Activated B cell treated with CpG ODN at 0.5 μM for 24 hours (primary cell): ENCODE measurements at regions not wholly inside any gene's neighbourhood (a gene's known extent, or its start where the extent isn't known, plus 50 kb on each side); places are given as distances from the start of the nearest gene placed in this dataset.

ENCODE experiments used
- ATAC-seq: fragments of 200-7000 bp; cut with Tn5 transposase; one replicate; pipeline ENCODE4 v1.10.0; 2021; ENCODE audit warnings: low read depth, mild to moderate bottlenecking, moderate library complexity
- CTCF ChIA-PET: fragments of 350-600 bp; sonication (Branson Sonifier 250); formaldehyde crosslinking; loops from one replicate; lab custom pipeline; 2021; ENCODE audit warnings: antibody characterized with exemption; lab: Charles Lee
- POLR2A ChIA-PET: fragments of 350-600 bp; sonication (Branson Sonifier 250); formaldehyde crosslinking; loops from one replicate; lab custom pipeline; 2021; ENCODE audit warnings: antibody characterized with exemption; lab: Charles Lee
- DNase-seq: peaks from one replicate; pipeline ENCODE4 v3.0.0; 2022
- H3K27ac Mint-ChIP-seq: one replicate; pipeline ENCODE4 v1.8.0; 2020; ENCODE audit warnings: mixed read lengths
- H3K27me3 Mint-ChIP-seq: one replicate; pipeline ENCODE4 v1.8.0; 2021; ENCODE audit warnings: mixed read lengths
- H3K36me3 Mint-ChIP-seq: one replicate; pipeline ENCODE4 v1.8.0; 2021; ENCODE audit warnings: low read depth, mixed read lengths
- H3K4me1 Mint-ChIP-seq: one replicate; pipeline ENCODE4 v1.8.0; 2021; ENCODE audit warnings: mixed read lengths
- H3K4me3 Mint-ChIP-seq: one replicate; pipeline ENCODE4 v1.8.0; 2020; ENCODE audit warnings: mild to moderate bottlenecking, mixed read lengths
- H3K9me3 Mint-ChIP-seq: one replicate; pipeline ENCODE4 v1.8.0; 2020; ENCODE audit warnings: mixed read lengths
- CTCF ChIP-seq: fragments of 200-600 bp; IDR thresholded peaks from one replicate; pipeline ENCODE4 v1.8.0; 2022; ENCODE audit warnings: antibody characterized with exemption, mild to moderate bottlenecking
- intact Hi-C: fragments of 100-400 bp; cut with micrococcal nuclease; formaldehyde crosslinking; loops from one replicate; pipeline ENCODE4 v1.15.1; 2024

- intact Hi-C loops = no loop called here
- DNase-seq (no peak), ATAC-seq (no peak)
- CTCF ChIA-PET = no interaction called here
- Mint-ChIP-seq H3K4me1 (no peaks in the 10 kb centered on the region), H3K27me3 (no peaks in the 10 kb centered on the region), H3K27ac (no peak overlapping the region), H3K36me3 (no peaks in the 10 kb centered on the region), H3K9me3 (no peaks in the 10 kb centered on the region), H3K4me3 (no peak overlapping the region)
- no peak for TF ChIP-seq CTCF
- POLR2A ChIA-PET = no interaction called here
These were observed 125.9 kb downstream of the TTC32 start for GRCh38 chr2:19775838-19776237.

- Mint-ChIP-seq H3K36me3 (no peaks in the 10 kb centered on the region), H3K27ac (no peak overlapping the region), H3K9me3 (no peaks in the 10 kb centered on the region), H3K4me3 (no peak overlapping the region), H3K4me1 (no peaks in the 10 kb centered on the region), H3K27me3 (no peaks in the 10 kb centered on the region)
- POLR2A ChIA-PET = no interaction called here
- ATAC-seq = no peak
- intact Hi-C loops = no loop called here
- CTCF ChIA-PET = no interaction called here
- no peak for TF ChIP-seq CTCF
- no peak for DNase-seq
These were observed 126.5 kb downstream of the TTC32 start for GRCh38 chr2:19775315-19775714.

- ATAC-seq (no peak), DNase-seq (no peak)
- Mint-ChIP-seq H3K4me3 (no peak overlapping the region), H3K27ac (no peak overlapping the region), H3K36me3 (no peaks in the 10 kb centered on the region), H3K4me1 (no peaks in the 10 kb centered on the region), H3K27me3 (no peaks in the 10 kb centered on the region), H3K9me3 (no peaks in the 10 kb centered on the region)
- ChIA-PET CTCF (no interaction called here), POLR2A (no interaction called here)
- no peak for TF ChIP-seq CTCF
- intact Hi-C loops = no loop called here
These were observed 127.0 kb downstream of the TTC32 start for GRCh38 chr2:19774805-19775176.

- ChIA-PET CTCF (no interaction called here), POLR2A (no interaction called here)
- Mint-ChIP-seq H3K27ac (no peak overlapping the region), H3K4me1 (no peaks in the 10 kb centered on the region), H3K4me3 (no peak overlapping the region), H3K9me3 (no peaks in the 10 kb centered on the region), H3K27me3 (no peaks in the 10 kb centered on the region), H3K36me3 (no peaks in the 10 kb centered on the region)
- intact Hi-C loops = no loop called here
- DNase-seq (no peak), ATAC-seq (no peak)
- TF ChIP-seq CTCF = no peak
These were observed 128.8 kb downstream of the TTC32 start for GRCh38 chr2:19772981-19773380.

- no peaks in the 10 kb centered on the region for H3K27me3 Mint-ChIP-seq
- intact Hi-C loops = no loop called here
- ChIA-PET CTCF (no interaction called here), POLR2A (no interaction called here)
- no peak for ATAC-seq
- no peak for TF ChIP-seq CTCF
- H3K27ac Mint-ChIP-seq = no peak overlapping the region
- H3K4me3 Mint-ChIP-seq = no peak overlapping the region
- no peaks in the 10 kb centered on the region for H3K9me3 Mint-ChIP-seq
- DNase-seq = no peak
- H3K36me3 Mint-ChIP-seq = no peaks in the 10 kb centered on the region
- H3K4me1 Mint-ChIP-seq = no peaks in the 10 kb centered on the region
These were observed 132.3 kb downstream of the TTC32 start for GRCh38 chr2:19769513-19769912.
